ENCODE measurements at regions not wholly inside any gene's neighbourhood (a gene's known extent, or its start where the extent isn't known, plus 50 kb on each side); places are given as distances from the start of the nearest gene placed in this dataset.
"Not testable (repeated sequence)": the region's sequence is repeated elsewhere in the genome, so short reads cannot be mapped to it uniquely, and the experiment has no call there.

DNA sequence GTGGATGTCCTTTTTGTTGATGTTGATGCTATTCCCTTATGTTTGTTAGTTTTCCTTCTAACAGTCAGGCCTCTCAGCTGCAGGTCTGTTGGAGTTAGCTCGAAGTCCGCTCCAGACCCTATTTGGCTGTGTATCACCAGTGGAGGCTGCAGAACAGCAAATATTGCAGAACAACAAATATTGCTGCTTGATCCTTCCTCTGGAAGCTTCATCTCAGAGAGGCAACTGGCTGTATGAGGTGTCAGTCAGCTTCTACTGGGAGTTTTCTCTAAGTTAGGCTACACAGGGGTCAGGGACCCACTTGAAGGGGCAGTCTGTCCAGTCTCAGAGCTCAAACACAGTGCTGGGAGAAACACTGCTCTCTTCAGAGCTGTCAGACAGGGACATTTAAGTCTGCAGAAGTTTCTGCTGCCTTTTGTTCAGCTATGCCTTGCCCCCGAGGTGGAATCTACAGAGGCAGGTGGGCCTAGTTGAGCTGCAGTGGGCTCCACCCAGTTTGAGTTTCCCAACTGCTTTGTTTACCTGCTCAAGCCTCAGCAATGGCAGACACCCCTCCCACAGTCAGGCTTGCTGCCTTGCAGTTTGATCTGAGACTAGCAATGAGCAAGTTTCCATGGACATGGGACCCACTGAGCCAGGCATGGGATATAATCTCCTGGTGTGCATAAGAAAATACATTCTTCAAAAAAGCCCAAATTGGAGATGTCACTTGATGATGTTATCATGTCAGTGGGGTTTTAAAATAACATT, 99.5 kb downstream of the KDM5D start:
- no peak for DNase-seq (ENCODE audit: low read depth)

DNA sequence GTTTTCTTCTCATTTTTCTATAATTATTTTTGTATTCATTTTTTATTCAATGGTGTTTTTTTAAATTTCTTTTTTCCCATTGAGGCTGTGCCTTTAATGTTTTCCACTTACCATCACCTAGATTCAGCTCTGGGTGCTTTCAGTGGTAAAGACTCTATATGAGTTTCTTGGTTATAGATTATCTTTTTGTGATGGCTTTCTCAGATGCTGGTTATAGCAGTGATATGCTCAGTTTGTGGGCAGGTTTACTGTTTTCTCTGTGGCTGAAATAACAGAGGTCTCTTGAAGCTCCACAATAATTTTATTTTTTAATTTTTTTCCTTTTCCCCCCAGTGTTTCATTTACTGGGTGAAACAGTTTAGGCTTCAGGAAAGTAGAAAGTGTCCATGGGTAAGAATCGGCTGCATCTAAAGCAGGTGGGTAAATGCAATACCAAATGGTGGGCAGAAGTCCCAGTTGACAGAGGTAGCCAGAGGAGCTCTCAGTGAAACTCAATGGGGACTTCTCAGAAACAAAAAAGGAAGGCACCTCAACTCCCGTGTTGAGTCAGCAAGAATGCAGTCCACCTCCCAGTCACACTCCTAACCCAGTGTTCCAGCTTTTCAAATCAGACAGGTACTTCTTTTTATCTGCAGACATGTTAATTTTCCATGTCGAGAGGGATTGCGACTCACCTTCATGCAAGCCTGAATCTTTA, 106.7 kb downstream of the KDM5D start:
- no peak for DNase-seq (ENCODE audit: low read depth)

DNA sequence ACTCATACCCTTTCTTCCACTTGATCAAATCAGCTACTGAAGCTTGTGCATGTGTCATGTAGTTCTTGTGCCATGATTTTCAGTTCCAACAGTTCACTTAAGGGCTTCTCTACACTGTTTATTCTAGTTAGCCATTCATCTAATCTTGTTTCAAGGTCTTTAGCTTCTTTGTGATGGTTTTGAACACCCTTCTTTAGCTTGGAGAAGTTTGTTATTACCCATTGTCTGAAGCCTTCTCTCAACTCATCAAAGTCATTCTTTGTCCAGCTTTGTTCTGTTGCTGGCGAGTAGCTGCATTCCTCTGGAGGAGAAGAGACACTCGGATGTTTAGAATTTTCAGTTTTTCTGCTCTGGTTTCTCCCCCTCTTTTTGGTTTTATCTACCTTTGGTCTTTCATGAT, 115.6 kb downstream of the KDM5D start:
- no peak for DNase-seq (ENCODE audit: low read depth)

DNA sequence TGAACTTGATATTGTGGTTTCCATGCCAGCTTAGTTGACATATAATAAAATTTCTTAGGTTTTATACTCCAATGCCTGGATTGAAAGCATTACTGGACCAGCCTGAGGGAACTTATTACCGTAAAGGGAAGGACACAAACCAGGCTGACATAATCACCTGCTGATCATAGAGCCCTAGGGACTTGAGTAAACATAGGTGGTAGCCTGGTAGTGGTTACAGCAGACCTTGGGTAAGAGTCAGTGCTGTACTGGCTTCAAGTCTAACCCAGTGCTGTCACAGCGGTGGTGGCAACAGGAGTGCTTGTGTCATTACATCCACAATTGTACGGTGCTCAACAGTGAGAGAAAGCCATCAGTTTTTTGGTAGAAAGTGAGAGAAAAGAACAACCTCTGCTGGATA, 122.1 kb downstream of the KDM5D start:
- no peak for DNase-seq (ENCODE audit: low read depth)

DNA sequence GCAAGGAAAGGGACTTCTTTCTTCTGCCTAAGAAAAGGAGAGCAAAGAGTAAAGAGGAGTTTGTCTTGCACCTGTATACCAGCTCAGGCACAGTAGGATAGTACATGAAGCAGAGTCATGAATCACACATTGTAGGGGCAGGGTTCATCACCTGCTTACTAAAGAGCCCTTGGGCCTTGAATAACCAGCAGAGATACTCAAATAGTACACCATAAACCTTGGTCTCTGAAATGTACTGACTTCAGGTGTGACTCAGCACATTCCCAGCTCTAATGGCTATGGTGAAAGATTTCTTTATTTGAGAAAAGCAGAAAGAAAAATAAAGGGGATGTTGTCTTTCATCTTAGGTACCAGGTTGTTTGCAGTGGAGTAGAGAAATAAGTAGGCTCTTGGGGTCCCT, 122.8 kb downstream of the KDM5D start:
- DNase-seq (ENCODE audit: low read depth), result no peak

DNA sequence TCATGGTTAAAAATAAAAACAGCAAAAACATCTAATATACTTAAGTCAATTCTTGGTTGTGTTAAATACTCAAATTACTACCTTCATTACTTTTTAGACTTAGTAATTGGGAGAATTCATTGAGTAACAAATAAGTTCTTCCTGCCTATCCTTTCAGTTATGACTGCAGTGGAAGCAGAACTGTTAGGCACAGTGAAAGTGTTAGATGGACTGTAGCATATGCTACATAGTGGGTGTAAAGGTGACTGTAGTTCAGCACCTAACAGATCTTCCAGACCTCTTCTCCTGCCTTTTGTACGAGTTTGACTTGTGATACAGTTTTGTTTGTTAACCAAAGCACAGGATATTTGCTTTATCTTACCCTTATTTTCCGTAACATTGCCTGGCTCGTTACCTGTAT, 143.4 kb downstream of the KDM5D start:
- DNase-seq (ENCODE audit: low read depth), result no peak

DNA sequence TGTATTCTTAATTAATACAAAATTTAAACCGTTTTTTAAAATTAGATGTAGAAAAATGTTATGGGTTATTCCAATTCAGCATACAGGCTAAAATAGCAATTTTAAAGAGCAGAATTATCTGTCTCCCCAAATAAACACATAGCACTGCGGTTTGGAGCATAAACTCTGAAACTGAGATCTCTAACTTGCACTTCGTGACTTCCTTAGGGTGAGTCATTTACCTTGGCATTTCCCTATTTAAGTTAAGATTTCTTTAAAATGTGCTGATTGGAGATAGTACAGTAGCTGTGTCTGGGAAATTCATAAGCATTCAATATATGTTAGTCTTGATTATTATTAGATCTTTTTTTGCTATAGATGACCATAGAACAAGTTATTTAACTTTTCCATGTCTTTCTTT, 143.8 kb downstream of the KDM5D start:
- no peak for DNase-seq (ENCODE audit: low read depth)

DNA sequence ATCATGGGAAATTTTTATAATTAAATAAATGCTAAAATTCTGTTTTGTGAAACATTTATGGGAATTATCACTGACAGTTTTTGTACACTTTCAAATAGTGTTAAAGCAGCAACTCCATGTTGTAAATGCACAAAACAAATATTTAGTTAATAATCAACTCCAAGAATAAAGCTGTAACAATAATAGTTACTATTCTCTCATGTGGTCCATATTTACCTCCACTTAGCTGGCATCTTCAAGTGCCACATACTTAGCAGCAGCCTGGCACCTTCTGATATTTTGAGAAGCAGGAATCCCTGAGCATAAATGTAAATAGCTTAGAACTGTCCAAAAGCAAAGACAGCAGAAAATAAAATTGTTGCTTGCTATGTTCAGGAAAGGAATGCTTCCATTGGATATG, 154.3 kb downstream of the KDM5D start:
- DNase-seq (ENCODE audit: low read depth), result no peak

DNA sequence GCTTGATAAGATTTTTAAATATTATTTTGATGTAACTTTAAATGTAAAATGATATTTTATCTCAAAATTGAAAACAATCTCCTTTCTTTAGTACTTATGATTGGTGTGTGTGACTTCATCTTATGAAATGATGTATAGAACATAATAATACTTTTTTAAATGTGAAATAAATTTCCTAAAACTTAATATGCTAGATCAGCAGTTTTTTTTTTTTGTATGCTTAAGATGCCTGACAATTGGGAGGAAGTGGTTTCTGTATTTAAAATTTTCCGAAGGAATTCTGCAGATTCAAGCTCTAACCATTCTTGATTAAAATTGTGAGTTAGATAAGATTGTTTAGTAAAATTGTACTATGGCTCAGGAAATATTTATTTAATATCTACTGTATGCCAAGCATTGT, 154.9 kb downstream of the KDM5D start:
- no peak for DNase-seq (ENCODE audit: low read depth)

DNA sequence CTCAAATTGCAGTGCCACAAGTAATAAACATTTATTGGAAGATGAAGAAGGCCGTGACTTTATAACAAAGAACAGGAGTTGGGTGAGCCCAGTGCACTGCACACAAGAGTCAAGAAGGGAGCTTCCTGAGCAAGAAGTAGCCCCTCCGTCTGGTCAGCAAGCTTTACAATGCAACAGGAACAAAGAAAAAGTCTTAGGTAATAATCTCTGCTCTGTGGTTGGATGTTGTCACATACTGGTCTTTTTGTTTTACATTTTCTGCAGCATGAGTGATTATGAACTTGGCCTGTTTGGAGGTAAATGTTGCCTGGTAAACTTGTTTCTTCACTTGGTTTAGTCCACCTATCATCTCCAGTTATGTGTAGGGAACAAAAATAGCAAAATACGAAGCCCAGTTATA, 157.2 kb downstream of the KDM5D start:
- DNase-seq (ENCODE audit: low read depth), result no peak

DNA sequence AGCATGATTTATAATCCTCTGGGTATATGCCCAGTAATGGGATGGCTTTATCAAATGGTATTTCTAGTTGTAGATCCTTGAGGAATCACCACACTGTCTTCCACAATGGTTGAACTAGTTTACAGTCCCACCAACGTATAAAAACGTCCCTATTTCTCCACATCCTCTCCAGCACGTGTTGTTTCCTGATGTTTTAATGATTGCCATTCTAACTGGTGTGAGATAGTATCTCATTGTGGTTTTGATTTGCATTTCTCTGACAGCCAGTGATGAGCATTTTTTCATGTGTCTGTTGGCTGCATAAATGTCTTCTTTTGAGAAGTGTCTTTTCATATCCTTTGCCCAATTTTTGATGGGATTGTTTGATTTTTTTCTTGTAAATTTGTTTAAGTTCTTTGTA, 163.5 kb downstream of the KDM5D start:
- DNase-seq (ENCODE audit: low read depth), result not testable (repeated sequence)

DNA sequence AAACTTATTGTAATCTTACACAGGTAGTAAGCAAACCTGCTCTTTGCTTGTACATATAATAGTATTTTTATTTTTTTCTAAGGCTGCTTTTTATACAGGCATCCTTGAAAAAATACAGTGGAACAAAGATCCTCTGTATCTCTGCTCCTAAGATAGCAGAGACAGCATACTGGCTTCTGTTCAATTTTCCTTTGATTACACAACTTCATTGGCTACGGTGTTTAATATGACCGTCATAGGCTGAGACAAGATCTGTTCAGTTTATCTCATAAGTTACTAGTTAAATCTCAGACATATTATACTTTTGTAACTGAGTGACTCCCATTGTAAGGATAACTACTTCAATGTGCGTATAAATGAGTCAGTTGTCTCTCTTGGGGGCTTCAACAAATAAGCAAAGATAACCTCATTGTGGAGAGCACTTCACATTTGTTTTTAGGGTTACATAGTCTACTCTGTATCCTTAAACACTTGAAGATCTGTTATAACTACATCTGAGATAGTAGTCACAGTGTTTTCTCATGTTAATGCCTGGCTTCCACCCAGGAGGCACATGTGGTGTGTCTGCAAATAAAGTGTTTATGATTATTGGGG, 166.1 kb downstream of the KDM5D start:
- no peak for DNase-seq (ENCODE audit: low read depth)

DNA sequence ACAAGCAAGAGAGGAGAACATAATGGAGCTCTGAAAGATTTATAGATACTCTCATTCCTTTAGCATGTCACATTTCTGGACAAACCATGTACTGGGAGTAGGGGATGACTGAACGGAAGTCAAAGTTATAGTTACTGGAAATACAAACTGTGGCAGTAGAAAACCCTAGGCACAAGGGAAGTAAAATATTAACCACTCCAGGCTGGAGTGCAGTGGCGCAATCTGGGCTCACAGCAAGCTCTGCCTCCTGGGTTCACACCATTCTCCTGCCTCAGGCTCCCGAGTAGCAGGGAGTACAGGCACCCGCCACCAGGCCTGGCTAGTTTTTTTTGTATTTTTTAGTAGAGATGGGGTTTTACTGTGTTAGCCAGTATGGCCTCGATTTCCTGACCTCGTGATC, 167.3 kb downstream of the KDM5D start:
- no peak for DNase-seq (ENCODE audit: low read depth)

DNA sequence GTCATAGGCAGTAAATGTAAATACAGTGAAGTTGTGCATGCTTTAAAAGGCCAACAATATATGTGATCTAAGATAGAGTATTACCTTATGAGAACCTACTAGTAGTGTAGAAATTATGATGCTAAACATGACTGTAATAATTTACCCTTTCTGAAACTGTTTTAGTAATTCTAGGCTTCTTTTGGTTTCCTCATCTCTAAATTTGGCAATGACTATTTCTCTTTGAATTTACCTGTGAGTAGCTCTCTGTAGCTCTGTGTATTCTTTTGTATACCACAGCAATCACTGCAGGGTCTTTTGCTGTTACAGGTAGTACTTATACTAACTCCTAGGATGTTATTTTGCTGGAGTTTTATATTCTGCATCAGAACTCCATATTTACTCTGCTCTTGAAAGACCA, 169.6 kb downstream of the KDM5D start:
- no peak for DNase-seq (ENCODE audit: low read depth)

DNA sequence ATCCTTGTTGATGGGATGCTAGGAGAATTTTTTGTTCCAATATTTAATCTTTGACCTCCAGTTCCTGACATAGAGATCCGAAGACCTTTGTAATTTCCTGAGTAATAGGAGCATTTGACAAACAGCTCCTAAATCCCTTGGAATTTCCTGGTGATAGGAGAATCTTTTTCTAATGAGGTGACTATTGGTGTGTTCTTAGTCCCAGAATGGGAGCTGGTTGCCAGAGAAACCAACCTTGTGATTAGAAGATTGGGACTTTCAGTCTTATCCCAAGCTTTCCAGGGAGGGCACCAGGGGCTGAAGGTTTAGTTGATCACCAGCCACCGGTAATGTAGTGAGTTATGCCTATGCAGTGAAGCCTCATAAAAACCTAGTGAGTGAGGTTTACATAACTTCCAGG, 170.9 kb downstream of the KDM5D start:
- no peak for DNase-seq (ENCODE audit: low read depth)

DNA sequence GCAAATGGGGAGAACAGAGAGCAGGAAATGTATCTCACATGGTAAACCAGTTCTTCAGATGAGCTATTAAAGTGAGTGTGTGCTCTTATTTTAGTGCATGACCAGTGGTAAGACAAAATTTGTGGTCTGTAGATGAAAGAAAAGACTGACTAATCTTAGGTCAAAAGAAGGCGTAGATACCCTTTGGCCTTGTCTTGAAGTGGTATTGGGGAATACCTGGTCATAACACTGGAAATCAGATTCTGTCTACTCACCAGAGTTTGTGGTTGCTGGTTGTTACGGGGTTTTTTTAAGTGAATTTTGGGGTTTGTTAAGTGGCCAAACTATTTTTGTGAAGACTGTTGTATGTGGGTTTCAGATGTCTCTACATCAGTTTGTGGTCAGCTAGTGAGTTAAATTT, 173.5 kb downstream of the KDM5D start:
- DNase-seq (ENCODE audit: low read depth), result no peak

DNA sequence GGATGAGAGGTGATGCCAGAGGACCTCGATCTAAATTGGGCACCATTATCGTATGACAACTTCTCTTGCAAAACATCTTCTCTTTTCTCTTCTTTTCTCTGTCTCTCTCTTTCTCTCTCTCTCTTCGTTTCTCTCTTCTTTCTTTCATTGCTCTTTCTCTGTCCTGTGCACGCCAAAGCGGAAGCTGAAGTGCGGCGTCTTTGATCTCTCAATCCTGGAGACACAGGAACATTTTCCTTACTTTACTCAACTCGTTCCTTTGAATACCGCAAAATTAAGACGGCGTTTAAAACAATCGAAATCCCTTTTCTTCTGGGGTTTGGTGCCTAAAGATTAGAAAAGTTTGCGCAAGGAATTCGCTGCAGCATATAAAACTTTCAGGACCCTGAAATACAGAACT, 176.6 kb downstream of the KDM5D start:
- no peak for DNase-seq (ENCODE audit: low read depth)

DNA sequence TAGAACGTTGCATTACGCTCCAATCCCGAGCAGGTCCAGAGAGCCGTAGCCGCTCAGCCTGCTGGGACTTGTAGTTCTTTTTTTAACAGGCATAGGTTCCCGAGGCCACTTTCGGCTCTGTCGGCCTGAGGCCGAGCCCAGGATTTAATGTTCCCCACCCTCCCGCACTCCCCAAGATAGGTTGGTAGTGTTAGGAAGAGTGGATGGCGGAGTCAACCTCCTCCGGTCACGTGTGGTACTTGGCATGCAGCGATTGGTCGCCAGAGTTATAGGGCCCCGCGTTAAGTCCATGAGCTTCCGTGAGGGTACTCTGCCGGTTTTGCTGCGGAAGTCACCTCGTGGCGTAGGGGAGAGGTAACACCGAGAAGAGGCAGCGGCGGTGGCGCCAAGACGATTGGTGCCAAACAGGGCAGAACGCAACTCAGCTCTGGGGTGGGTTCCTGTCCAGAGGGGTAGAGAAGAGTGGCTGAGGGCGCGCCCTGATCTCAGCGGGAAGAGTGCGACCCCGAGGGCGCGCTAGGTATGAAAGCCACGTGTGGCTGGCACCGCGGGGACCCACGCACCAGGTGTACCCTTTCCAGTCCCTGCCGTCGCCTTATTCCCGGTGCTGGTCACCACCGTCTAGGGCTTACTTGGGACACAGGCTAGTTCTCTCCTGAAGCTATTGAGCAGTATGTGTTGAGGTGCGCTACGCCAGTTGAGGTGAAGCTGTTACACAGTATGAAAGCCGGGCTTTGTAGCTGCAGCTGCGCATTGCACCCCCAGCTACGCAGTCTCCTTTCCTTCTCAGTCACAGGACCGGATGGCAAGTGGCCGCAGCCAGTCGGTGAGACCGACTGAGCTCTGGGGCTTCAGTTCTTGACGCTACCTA, 177.2 kb downstream of the KDM5D start:
- peak; percentile 65 for DNase-seq (ENCODE audit: low read depth)

DNA sequence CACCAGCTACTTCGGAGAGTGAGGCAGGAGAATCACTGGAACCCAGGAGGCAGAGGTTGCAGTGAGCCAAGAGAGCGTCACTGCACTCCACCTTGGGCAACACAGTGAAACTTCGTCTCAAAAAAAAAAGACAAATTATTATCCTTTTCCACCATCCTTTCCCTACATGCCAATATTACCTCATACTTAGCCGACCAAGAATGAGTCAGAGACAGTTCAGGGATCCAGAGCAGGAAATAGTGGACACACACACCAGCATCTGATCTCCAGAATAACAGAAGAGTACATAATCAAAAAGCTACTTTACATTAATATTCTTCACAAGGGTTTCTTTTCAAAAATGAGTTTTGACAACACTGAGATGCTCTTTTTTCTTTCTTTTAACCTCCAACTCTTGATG, 185.4 kb downstream of the KDM5D start:
- no peak for DNase-seq (ENCODE audit: low read depth)

DNA sequence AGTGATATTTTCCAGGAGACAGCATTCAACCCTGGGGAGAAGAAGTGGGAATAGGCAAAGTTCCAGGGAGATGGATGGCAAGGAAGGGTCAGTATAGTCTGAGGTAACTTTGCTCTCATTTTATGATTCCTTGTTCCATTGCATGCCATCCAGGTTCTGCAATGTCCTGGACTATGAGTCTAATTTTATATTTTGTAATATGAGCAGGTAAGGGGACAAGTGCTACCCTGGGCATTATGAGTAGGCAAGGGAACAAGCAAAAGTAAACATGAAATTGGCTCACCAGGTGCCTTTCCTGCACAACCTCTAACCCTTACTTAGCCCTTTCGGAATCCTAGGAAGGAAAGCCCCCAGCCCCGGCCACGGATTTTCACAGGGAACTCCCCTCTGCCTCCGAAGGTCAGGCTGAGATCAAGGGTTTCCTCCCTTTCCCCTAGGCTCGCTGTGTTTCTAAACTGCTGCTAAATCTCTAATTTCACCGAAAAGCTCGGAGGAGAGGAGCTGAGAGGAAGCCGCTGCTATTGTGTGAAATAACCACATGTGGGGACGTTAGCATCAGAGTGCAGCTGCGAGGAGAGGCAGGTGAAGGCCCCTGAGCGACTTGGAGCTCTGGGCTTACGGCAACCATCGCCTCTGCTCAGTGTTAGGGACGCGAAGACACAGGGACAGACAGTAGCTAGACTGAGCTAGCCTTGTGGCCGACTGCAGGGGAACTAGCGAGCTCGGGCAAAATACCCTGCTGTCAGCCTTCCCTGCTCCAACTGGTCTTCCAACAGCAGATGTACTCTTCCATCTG, 194.7 kb downstream of the KDM5D start:
- DNase-seq (ENCODE audit: low read depth), result no peak

DNA sequence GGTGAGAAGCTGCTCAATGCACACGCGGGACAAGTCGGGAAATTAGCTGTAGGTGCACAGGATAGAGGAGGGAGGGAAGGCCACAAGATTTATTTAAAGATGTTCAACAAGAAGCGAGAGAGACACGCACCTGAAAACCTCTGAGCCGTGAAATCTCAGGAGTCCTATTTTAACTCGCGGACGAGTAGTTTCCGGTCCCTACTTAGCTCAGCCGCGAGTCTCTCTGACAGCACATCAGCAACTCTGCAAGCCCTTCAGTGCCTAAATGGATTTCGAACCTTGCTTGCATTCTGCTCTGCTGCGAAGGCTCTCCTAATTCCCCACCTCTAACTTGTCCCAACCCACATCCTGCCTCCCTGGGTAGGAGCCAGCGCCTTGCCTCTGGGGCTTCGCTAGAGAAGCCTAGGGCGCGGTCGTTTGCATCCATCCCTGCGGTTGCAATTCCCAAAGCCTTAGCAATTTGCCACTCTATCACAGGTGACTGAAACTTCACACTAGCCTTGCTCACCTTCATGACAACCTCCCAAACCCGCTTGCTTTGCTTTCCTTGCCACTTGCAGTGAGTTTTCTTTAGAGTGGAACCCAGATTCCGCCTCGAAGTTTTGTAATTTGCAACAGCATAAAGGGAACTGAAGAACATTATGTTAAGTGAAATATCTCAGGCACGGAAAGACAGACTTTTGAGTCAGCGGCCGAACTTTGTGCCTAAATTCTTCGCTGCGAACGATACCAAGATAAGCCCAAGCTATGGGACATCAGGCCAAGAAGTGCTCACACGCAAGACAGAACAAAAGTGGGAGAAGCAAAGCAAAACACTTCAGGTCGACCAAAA, 202.8 kb downstream of the KDM5D start:
- no peak for DNase-seq (ENCODE audit: low read depth)
